ENCODE measurements at regions not wholly inside any gene's neighbourhood (a gene's known extent, or its start where the extent isn't known, plus 50 kb on each side); places are given as distances from the start of the nearest gene placed in this dataset.

DNA sequence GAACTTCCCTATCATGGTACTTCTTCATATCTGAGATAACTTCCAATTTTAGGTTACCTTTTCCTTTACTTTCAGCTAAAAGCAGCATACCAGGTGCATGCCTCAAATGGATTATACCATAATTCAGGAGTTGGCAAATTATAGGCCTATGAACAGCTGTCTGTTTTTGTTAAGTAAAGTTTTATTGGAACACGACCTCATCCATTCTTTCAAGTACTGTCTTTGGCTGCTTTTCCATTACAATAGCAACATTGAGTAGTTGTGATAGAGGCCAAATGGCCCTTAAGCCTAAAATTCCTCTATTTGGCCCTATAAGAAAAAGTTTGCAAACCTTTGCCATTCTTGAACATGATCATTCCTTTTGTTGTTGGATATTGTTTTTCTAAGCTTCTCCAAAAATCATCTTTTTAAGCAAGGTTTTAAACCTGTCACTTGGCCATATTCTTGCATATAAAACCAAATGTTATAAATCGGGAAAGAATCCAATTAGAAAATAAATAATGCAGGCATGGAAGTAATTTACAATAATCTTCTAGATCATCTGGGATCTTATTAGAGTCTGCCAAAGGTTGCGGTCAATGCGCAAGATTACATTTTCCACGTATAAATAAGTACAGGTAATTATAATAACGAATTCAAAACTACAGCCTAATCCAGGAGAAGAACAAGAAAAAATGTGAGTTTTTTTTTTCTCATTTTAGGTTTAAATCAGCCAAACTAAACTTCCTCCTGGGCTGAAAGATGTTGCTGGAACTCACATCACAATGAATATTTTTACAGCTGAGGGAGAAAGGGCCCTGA is 226.5 kb upstream of the ANKRD55 start:
- Mint-ChIP-seq H3K27me3 (no peaks in the 10 kb centered on the region), H3K4me1 (peaks cover 22 to 31% (median 24%) of the 10 kb centered on the region in 3 donors), H3K27ac (peak overlapping the region in 1 of 6 donors; percentile 13), H3K36me3 (no peaks in the 10 kb centered on the region), H3K9me3 (no peaks in the 10 kb centered on the region), H3K4me3 (no peak overlapping the region)
- DNase-seq, result no peak
- ATAC-seq (ENCODE audit: low read depth in 2 of 2), result no peak

DNA sequence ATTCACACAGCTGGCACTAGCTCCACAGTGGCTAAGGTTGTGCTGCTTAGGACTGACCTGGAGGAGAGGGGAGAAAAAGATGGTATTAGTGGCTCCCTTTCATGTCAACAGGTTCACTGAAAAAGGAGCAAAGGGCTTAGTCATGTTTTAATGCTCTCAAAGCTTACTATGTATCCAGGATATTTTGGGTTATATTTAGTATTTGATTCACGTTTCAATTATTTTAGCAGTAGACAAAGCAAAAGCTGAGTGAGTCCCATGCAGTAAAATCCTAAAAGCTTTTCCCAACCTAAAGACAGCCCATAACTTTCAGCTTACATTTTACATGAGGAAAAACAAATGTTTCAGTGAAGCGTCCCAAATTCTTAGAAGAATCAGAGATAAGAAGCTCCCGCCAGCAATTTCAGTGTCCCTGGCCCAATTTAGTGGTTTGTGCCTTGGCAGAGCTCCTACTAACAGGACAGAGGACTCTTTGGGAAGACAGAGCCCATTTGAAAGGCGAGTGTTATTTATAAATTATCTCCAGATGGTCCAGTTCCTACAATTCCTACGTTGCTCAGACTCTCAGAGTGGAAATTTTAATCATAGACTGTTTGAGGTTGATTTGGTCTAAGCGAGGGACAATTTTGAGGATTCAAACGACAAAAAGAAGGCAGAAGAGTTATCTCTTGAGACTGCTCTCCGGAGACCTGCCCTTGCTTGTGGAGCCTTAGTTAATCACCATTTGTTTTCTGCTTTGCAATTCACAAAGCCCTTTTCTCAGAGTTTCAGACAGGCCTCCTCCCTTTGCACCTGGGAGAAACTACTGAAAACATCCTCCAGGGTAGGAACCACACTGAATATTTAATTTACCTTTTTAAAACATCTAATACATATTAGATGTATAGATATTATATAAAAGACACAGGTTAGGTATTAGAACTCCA is 225.0 kb upstream of the ANKRD55 start:
- no peak overlapping the region for H3K4me3 Mint-ChIP-seq
- no peak overlapping the region for H3K27ac Mint-ChIP-seq
- DNase-seq (no peak), ATAC-seq (ENCODE audit: low read depth in 2 of 2) (no peak)
- H3K36me3 Mint-ChIP-seq, result no peaks in the 10 kb centered on the region
- no peaks in the 10 kb centered on the region for H3K9me3 Mint-ChIP-seq
- no peaks in the 10 kb centered on the region for H3K27me3 Mint-ChIP-seq
- H3K4me1 Mint-ChIP-seq, result peaks cover 14 to 22% (median 20%) of the 10 kb centered on the region in 3 donors

DNA sequence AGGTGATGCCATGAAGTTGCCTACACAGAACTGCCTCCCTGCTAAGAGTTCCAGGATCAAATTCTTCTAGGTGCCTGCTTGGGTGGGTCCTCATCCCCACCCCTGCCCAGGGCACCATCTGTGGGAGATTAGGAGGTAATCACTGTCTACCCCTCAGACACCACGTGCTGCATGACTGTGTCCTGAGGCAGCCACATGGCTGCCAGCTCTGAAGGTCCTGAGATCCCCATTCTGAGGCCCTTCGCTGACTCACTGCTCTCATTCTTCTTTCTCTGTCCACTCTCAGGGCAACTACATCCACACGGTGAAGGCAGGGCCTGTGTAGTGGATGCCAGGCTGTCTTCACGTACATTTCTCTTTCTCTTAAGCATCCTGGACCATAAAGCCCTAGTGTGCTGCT is 222.9 kb upstream of the ANKRD55 start:
- Mint-ChIP-seq H3K27me3 (no peaks in the 10 kb centered on the region), H3K4me3 (no peak overlapping the region), H3K36me3 (no peaks in the 10 kb centered on the region), H3K9me3 (no peaks in the 10 kb centered on the region), H3K27ac (peak overlapping the region in 1 of 6 donors; percentile 42), H3K4me1 (peaks cover 9 to 32% (median 22%) of the 10 kb centered on the region in 3 donors)
- DNase-seq (no peak), ATAC-seq (ENCODE audit: low read depth in 2 of 2) (no peak)

DNA sequence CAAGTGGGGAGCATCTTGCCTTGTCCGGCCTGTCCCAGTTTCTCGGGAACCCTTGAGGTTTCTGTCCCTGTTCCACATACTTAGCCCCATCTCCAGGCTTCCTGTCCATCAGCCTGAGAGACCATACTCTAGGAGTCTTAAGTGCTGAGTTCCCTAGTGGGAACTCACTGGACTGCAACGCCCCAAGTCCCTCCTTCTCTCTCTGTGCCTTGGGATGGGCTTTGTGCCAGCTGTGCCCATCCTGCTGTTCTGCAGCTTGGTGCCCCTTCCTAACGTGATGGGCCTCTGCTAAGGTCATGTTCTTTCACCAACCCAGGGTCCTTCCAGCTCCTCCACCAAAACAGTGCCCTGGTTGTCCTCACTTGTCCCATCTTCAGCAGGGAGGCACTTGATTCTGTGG is 222.3 kb upstream of the ANKRD55 start:
- Mint-ChIP-seq H3K27ac (peak overlapping the region in 1 of 6 donors; percentile 16), H3K27me3 (no peaks in the 10 kb centered on the region), H3K4me1 (peaks cover 13 to 32% (median 24%) of the 10 kb centered on the region in 3 donors), H3K9me3 (no peaks in the 10 kb centered on the region), H3K36me3 (no peaks in the 10 kb centered on the region), H3K4me3 (no peak overlapping the region)
- DNase-seq, result no peak
- no peak for ATAC-seq (ENCODE audit: low read depth in 2 of 2)

DNA sequence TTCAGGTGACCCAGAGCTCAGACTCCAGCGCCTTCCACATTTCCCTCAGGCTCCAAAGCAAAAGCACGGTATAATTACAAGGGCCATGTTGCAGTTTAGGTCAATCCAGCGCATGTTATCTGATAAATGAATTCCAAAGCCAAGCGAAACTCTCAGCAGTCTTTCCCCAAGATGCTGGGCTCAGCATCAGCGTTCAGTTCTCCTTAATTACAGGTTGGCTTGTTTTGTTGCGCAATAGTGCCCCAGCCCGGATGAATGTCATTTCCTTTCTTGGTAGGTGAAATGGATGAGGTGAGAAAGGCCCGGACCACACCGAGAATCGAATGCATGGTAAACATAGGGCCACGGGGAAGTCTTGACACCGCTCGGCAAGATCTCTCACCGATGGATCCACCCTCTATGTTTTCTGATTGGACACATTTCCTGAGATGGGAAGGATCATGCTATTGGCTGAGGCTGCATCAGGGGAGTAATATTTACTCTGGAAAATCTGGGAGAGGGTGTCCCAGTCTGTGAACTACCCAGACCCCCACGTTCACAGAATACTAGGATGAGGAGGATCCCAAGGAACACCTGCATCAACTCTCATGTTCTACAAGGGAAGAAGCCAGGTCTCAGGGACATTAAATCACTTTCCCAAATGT is 221.2 kb upstream of the ANKRD55 start:
- H3K9me3 Mint-ChIP-seq, result no peaks in the 10 kb centered on the region
- no peak overlapping the region for H3K4me3 Mint-ChIP-seq
- no peak for DNase-seq
- peak overlapping the region in 1 of 6 donors; percentile 62 for H3K27ac Mint-ChIP-seq
- no peaks in the 10 kb centered on the region for H3K36me3 Mint-ChIP-seq
- peaks cover 13 to 40% (median 21%) of the 10 kb centered on the region in 3 donors for H3K4me1 Mint-ChIP-seq
- no peaks in the 10 kb centered on the region for H3K27me3 Mint-ChIP-seq
- no peak for ATAC-seq (ENCODE audit: low read depth in 2 of 2)

DNA sequence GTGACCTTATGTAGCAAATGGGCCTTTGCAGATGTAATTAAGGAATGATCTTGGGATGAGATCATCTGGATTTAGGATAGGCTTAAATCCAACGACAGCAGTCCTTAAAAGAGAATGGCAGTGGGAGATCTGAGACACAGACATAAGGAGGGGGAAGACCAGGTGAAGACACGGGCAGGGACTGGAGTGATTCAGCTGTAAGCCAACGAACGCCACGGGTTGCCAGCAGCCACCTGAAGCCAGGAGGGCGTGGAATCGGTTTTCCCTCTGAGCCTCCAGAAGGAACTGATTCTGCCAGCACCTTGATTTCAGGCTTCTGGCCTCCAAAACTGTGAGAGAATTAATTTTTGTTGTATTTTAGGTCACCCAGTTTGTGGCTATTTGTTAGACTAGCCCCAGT is 218.6 kb upstream of the ANKRD55 start:
- Mint-ChIP-seq H3K4me1 (peaks cover 14 to 48% (median 27%) of the 10 kb centered on the region in 3 donors), H3K9me3 (peaks cover 0 to 4% (median 0%) of the 10 kb centered on the region in 7 donors), H3K4me3 (no peak overlapping the region), H3K27me3 (no peaks in the 10 kb centered on the region), H3K36me3 (no peaks in the 10 kb centered on the region), H3K27ac (peak overlapping the region in 2 of 6 donors; percentile 7 to 27)
- ATAC-seq (ENCODE audit: low read depth in 2 of 2) (no peak), DNase-seq (no peak)

DNA sequence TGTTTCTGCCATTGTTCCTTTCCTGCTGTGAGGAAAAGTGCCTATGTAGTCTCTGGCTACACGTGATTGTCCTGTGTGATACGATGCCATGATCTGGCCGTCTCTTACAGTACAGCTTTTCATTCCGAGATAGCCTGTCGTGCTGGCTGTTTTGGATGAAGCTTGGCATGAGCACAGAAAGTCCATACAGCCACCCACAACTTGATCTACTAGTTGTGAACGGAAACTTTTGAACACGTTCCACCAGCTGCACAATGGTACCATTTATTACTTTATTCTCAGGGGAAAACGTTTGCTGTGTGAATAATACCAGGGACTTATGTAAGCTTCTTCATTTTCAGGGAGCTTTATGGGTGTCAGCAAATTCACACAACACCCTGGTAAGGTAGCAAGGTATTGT is 217.6 kb upstream of the ANKRD55 start:
- no peak overlapping the region for H3K4me3 Mint-ChIP-seq
- no peaks in the 10 kb centered on the region for H3K27me3 Mint-ChIP-seq
- no peak overlapping the region for H3K27ac Mint-ChIP-seq
- DNase-seq, result no peak
- H3K9me3 Mint-ChIP-seq, result peaks cover 0 to 4% (median 0%) of the 10 kb centered on the region in 7 donors
- H3K4me1 Mint-ChIP-seq, result peaks cover 11 to 47% (median 22%) of the 10 kb centered on the region in 3 donors
- no peaks in the 10 kb centered on the region for H3K36me3 Mint-ChIP-seq
- ATAC-seq (ENCODE audit: low read depth in 2 of 2), result no peak

DNA sequence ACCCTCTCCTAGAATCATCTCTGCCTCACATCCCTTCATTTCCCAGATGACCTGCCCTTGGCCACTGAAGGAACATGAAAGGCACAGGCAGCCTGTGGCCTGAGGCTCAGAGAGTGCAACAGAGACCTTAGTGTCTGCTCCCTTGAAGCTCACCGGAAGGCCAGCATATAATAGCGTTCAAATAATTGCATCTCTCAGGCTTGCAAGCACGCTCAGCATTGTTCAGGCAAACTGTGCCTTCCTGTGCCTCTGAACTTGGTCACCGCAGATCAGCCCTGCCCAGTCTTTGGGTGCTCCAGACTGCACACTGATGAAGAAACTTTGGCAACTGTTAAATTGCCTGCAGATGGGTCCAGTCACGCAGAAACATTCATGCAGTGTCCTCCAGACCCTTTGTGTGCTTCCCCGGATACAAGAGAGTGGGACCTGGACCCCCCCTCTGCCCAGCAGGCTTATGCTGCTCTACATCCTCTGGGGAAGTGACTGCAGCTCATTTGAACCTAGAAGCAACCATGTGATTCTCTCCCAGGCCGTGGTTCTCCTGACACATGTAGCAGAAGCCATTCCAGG is 216.0 kb upstream of the ANKRD55 start:
- Mint-ChIP-seq H3K27ac (no peak overlapping the region), H3K36me3 (no peaks in the 10 kb centered on the region), H3K9me3 (peaks cover 0 to 4% (median 0%) of the 10 kb centered on the region in 7 donors), H3K4me1 (peaks cover 8 to 41% (median 14%) of the 10 kb centered on the region in 3 donors), H3K4me3 (no peak overlapping the region), H3K27me3 (no peaks in the 10 kb centered on the region)
- no peak for DNase-seq
- no peak for ATAC-seq (ENCODE audit: low read depth in 2 of 2)

DNA sequence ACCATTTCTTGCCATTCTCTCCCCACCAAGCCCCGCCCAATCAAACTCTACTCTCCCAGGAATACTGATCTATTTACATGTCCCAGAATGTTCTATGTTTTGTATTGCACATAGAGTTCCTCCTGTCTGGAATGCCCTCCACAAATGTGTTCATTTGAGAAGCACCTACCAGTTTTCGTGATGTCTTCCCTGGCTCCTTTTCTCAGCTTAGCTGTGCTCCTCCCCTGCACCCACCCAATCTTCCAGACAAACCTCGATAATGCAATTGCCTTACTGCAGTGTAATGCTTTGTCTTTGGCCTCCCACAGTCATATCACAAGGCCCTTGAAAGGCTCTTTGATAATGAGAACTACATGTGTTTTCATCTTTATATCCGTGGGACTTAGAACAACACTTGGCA is 214.5 kb upstream of the ANKRD55 start:
- no peak overlapping the region for H3K4me3 Mint-ChIP-seq
- DNase-seq, result no peak
- no peaks in the 10 kb centered on the region for H3K36me3 Mint-ChIP-seq
- no peaks in the 10 kb centered on the region for H3K27me3 Mint-ChIP-seq
- peaks cover 0 to 4% (median 0%) of the 10 kb centered on the region in 7 donors for H3K9me3 Mint-ChIP-seq
- H3K4me1 Mint-ChIP-seq, result peaks cover 7 to 33% (median 14%) of the 10 kb centered on the region in 3 donors
- peak overlapping the region in 2 of 6 donors; percentile 18 to 75 for H3K27ac Mint-ChIP-seq
- no peak for ATAC-seq (ENCODE audit: low read depth in 2 of 2)

DNA sequence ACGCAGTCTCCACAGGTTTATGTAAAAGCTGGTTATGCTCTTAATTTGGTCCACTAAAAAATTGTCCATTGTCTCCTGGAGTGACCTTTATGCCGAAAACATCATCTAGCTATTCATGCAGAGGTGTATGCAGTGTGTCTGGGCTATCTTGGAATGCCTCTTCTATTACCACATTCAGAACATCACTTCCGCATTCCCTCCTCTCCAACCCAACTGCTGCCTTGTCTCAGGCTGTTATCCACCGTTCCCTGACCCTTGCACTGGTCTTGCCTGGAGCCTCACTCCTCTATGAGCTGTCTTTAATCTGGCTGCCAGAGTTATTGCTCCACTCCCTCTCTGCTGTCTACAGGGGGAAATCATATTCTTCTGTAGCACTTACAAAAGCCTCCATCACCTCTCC is 214.1 kb upstream of the ANKRD55 start:
- Mint-ChIP-seq H3K27me3 (no peaks in the 10 kb centered on the region), H3K27ac (peak overlapping the region in 1 of 6 donors; percentile 75), H3K9me3 (peaks cover 0 to 4% (median 0%) of the 10 kb centered on the region in 7 donors), H3K4me3 (no peak overlapping the region), H3K36me3 (no peaks in the 10 kb centered on the region), H3K4me1 (peaks cover 7 to 32% (median 14%) of the 10 kb centered on the region in 3 donors)
- DNase-seq (no peak), ATAC-seq (ENCODE audit: low read depth in 2 of 2) (no peak)

DNA sequence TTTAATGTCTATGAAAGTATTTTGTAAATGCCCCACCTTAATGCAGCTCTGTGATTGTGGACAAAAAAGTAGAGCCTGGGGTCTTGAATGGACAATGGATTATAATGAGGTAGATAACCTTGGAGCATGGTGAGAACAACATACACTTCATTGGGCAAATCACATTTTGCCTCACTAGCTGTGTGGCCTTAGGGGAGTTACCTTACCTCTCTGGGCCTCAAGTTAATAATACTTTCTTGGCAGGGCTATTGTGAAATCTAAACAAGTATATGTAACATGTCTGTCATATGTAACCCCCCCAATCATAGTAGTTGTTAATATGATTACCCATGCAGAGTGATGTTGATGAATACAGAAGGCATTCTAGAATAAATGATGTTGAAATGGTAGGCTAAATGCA is 213.6 kb upstream of the ANKRD55 start:
- Mint-ChIP-seq H3K4me1 (peaks cover 7 to 30% (median 14%) of the 10 kb centered on the region in 3 donors), H3K27ac (no peak overlapping the region)
- ATAC-seq (ENCODE audit: low read depth in 2 of 2), result no peak

DNA sequence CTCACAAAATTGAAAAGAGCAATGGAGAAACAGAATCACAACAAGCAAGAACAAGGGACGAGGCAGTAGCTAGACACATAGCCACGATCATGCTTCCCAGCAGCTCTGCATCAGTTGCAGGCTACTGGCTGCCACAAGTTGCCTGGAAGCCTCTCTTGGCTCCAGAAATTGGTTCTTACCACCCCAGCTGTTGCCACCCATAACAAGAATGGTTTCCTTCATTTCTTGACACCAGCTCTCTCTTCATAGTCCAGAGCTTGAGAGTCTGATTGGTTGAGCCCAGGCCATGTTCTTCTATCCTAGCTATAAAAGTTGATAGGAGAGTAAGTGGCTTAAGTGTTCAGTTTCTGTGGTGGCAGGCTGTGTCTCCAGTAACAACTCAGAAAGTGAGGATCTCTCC is 210.7 kb upstream of the ANKRD55 start:
- Mint-ChIP-seq H3K27ac (no peak overlapping the region), H3K4me1 (peaks cover 0 to 8% (median 6%) of the 10 kb centered on the region in 3 donors)

More for the DNA sequence above, 213.6 kb upstream of the ANKRD55 start:
- no peak overlapping the region for H3K4me3 Mint-ChIP-seq
- H3K27me3 Mint-ChIP-seq, result no peaks in the 10 kb centered on the region
- H3K9me3 Mint-ChIP-seq, result peaks cover 0 to 4% (median 0%) of the 10 kb centered on the region in 7 donors
- H3K36me3 Mint-ChIP-seq, result no peaks in the 10 kb centered on the region
- no peak for DNase-seq

More for the DNA sequence above, 210.7 kb upstream of the ANKRD55 start:
- no peak for DNase-seq
- Mint-ChIP-seq H3K9me3 (peaks cover 0 to 4% (median 0%) of the 10 kb centered on the region in 7 donors), H3K4me3 (peak overlapping the region in 1 of 8 donors; percentile 37), H3K36me3 (no peaks in the 10 kb centered on the region), H3K27me3 (no peaks in the 10 kb centered on the region)
- ATAC-seq (ENCODE audit: low read depth in 2 of 2), result no peak
